LHCN-M2 (cell line): ENCODE measurements at regions not wholly inside any gene's neighbourhood (a gene's known extent, or its start where the extent isn't known, plus 50 kb on each side); places are given as distances from the start of the nearest gene placed in this dataset.
"Not testable (repeated sequence)": the region's sequence is repeated elsewhere in the genome, so short reads cannot be mapped to it uniquely, and the experiment has no call there.

ENCODE experiments used
- DNase-seq: peaks from one replicate; pipeline ENCODE4 v3.0.0-alpha.2; 2012; ENCODE audit warnings: low read depth

- DNase-seq: no peak
These were observed 235.1 kb upstream of the AUTS2 start for GRCh38 chr7:69363136-69363535.

DNA sequence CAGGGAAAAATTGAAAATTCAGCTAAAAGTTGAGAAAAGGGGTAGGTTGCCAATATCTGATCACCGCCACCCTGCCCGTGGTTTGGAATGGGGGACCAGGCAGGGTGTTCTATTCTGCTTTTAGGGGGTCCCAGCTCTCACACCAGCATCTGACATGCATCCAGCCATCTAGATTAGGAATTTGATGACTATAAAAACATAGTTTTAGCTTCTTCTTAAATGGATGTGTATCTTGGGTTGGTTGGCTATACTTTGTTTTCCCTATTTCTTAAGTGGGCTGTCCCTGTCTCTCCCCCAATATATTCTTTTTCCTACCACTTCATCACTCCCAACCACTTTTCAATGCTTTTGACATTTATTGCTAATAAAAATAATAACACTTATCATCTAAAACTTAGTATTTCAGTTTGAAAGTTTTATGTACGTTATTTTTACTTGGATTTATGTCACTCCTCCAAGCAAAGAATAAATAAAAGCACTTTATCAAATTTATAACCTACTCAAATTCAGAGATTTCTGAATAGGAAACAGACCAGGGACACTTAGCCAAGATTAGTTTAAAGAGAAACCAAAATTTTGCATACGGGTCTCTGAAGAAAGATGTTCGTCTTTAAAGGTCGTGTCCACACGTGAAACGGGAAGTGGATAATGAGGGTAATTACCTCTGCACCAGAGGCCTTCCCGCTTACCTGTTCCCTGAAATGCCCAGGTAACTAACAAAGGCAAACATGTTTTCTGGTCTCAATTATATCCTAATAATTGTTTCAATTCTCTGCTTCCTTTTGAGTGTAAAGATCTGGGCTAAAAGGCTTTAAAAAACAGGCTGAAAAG is 233.2 kb upstream of the AUTS2 start:
- no peak for DNase-seq

- DNase-seq: no peak
These were observed 232.6 kb upstream of the AUTS2 start for GRCh38 chr7:69365651-69366192.

GRCh38 chr7:69367780-69368179 is 230.5 kb upstream of the AUTS2 start:
- DNase-seq: no peak

DNA sequence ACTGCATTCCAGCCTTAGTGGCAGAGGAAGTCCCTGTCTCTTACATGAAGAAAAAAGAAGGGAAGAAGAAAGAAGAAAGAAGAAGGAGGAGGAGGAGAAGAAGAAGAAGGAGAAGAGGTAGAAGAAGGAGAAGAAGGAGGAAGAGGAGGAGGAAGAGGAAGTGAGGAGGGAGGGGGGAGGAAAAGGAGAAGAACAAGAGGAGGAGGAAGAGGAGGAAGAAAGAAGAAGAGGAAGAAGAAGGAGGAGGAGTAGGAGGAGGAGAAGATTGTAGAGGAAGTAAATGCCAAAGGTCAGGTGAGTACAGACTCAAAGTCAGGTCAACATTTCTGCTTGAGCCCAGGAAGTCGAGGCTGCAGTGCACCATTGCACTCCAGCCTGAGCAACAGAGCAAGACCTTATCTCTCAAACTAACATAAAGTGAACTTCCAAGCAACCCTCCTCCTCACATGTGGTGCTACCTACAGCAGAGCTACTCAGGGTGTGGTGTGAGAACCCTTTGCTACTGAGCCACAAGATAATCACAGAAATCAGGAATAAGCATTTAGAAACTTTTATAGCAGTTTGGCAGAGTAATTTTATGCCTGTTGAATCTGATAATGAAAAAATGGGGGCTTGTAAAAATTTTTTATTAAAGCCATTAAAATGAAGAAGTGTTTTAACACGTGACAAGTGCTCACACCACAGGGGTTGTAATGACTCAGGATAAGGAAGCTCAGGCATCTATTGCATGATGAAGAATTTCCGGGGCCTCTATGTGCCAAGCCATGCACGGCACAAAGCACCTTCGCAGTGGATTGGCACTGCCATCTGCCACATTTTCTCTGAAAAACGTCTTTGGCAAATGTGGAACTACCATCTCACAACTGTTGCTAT is 224.9 kb upstream of the AUTS2 start:
- DNase-seq: no peak

- no peak for DNase-seq
These were observed 224.2 kb upstream of the AUTS2 start for GRCh38 chr7:69374044-69374425.

DNA sequence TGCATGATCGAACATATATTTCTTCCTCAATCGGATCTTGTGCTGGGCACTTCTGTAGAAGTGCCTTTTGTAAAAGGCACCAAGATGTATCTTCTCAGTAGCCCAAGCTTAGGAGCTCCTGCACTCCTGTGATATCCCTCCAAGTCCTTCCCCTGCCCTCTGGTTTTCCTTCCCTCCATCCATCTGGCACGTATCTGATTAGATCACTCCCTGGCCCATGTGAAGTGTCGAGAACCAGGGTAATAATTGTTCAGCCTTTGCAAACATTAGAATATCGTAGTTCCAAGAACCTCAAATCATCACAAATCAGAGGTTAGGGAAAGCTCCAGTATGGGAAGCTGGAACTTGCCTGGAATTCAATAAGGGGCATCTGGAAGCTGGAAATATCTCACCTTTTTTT is 221.1 kb upstream of the AUTS2 start:
- DNase-seq: no peak

- no peak for DNase-seq
These were observed 209.7 kb upstream of the AUTS2 start for GRCh38 chr7:69388452-69389137.

- DNase-seq: no peak
These were observed 209.1 kb upstream of the AUTS2 start for GRCh38 chr7:69389216-69389615.

DNA sequence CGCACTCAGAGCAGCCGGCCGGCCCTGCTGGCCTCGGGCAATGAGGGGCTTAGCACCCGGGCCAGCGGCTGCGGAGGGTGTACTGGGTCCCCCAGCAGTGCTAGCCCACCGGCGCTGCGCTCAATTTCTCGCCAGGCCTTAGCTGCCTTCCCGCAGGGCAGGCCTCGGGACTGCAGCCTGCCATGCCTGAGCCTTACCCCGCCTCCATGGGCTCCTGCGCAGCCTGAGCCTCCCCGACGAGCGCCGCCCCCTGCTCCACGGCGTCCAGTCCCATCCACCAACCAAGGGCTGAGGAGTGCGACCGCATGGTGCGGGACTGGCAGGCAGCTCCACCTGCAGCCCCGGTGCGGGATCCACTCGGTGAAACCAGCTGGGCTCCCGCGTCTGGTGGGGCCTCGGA is 204.4 kb upstream of the AUTS2 start:
- DNase-seq: not testable (repeated sequence)

GRCh38 chr7:69395061-69395714 is 203.1 kb upstream of the AUTS2 start:
- no peak for DNase-seq

DNA sequence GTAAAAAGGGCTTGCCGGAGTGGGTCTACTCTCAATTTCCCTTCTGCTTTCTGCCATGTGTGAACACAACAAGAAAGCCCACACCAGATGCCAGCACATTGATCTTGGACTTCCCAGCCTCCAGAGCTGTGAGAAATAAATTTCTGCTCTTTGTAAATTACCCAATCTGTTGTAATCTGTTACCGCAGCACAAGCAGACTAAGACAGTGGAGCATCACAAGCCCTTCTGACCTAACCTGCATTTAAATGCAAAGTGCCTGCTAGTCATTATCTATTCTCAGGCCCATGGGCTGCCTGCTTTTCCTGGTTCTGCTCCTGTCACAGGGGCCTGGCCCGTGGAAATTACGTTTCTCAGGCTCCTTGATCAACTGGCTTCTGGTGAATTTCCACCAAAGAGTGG is 199.3 kb upstream of the AUTS2 start:
- no peak for DNase-seq

GRCh38 chr7:69399401-69399800 is 198.9 kb upstream of the AUTS2 start:
- no peak for DNase-seq

- DNase-seq: no peak
These were observed 195.6 kb upstream of the AUTS2 start for GRCh38 chr7:69402696-69403095.

- no peak for DNase-seq
These were observed 195.1 kb upstream of the AUTS2 start for GRCh38 chr7:69403169-69403568.

- no peak for DNase-seq
These were observed 187.3 kb upstream of the AUTS2 start for GRCh38 chr7:69411018-69411417.

- DNase-seq: no peak
These were observed 186.8 kb upstream of the AUTS2 start for GRCh38 chr7:69411466-69411865.

DNA sequence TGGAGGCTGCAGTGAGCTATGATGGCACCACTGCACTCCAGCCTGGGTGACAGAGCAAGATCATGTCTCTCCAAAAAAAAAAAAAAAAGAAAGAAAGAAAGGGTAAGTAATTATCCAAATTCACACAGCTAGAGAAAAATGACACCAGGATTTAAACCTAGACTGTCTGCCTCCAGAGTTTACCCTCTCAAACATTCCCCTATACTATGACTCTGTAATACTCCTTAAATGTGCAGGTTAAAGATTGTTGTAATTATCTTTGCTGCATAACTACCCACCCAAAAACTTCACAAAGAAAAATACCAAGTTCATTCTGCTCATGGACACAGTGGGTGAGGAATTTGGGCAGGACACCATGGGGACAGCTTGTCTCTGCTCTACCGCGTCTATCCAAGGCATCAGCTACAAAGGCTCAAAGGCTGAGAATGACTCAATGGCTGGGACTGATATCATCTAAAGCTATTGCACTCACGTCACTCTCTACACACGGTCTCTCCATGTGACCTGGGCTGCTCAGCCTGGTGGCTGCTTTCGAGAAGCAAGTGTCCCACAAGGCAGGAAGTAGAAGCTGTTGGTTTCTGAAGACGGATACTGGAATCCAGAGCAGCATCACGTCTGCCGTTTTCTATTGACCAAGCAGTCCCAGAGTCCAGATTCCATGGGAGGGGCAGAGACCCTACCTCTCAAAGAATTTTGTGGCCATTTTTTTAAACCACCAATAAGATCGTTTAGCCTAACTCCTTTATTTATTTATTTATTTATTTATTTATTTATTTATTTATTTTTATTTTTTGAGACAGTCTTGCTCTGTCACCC is 185.7 kb upstream of the AUTS2 start:
- no peak for DNase-seq

- DNase-seq: no peak
These were observed 183.7 kb upstream of the AUTS2 start for GRCh38 chr7:69414555-69414954.

DNA sequence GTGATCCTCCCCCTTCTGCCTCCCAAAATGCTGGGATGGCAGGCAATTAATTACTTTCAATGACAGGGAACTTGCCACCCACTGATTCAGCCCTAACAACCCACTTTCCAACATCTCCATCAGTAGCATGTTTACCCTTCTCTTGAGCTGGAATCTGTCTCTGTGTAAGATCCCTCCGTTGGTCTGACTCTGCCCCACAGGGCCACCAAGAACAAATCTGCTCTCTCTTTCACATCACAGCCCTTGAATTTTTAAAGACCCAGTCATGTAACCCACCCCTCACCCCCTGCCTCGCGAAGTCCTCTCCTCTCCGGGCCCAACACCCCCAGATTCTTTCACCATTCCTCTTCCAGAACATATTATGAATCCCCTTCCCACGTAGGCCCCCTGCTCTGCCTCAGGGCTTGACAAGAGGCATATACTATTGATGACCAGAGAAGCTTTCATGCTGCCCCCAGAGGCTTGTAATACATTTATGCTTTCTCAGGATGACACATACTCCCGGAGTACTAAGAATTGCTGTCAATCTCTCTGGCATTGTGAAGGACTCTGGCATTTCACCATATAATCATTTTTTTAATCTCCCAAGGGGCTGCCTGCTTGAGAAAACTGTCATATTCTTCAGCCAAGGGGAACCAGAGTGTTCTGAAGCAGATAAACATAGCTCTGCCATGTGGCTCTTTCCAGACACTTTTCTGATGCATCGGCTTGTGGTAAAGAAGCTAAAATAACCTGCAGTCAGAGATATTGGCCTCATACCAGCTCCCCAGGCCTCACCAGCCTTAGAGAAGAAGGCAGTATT is 179.2 kb upstream of the AUTS2 start:
- no peak for DNase-seq
